IMR-90 (cell line): ENCODE measurements at regions not wholly inside any gene's neighbourhood (a gene's known extent, or its start where the extent isn't known, plus 50 kb on each side); places are given as distances from the start of the nearest gene placed in this dataset.

Experiments
- ATAC-seq: fragments of 200-7000 bp; cut with Tn5 transposase; 2 replicates; pipeline ENCODE4 v1.9.1; 2020; ENCODE audit warnings: low read depth, mild to moderate bottlenecking, moderate library complexity
- BruUV-seq: library from RNA; stranded (reverse); fragments of 400-500 nt; replicated peaks from 2 replicates; lab custom pipeline; 2021; lab: Mats Ljungman, UMichigan
- CTCF ChIA-PET: fragments of 300-600 bp; formaldehyde crosslinking; extraction: SDS; loops from one replicate; lab custom pipeline; 2021; ENCODE audit warnings: antibody characterized with exemption; lab: Yijun Ruan, JAX
- POLR2A ChIA-PET: fragments of 300-600 bp; sonication (Branson Sonifier 250); formaldehyde crosslinking; loops from one replicate; lab custom pipeline; 2022; ENCODE audit warnings: antibody characterized with exemption; ENCODE audit not compliant: unreplicated experiment; lab: Charles Lee
- DNase-seq: peaks from one replicate; pipeline ENCODE4 v3.0.0; 2013
- H2AFZ ChIP-seq: replicated peaks from 2 replicates; pipeline ENCODE3; 2013; ENCODE audit warnings: low read length, mild to moderate bottlenecking; ENCODE audit not compliant: poor library complexity
- H2AK5ac ChIP-seq: 2 replicates; pipeline ENCODE4 v1.6.1; 2013; ENCODE audit warnings: low read depth, low read length, inconsistent platforms
- H2AK9ac ChIP-seq: replicated peaks from 2 replicates; pipeline ENCODE3; 2013; ENCODE audit warnings: mild to moderate bottlenecking, low read depth, low read length, moderate library complexity; ENCODE audit not compliant: poor library complexity
- H2BK120ac ChIP-seq: 2 replicates; pipeline ENCODE4 v1.6.1; 2013; ENCODE audit warnings: low read depth, low read length, inconsistent platforms
- H2BK15ac ChIP-seq: 3 replicates; pipeline ENCODE4 v1.6.1; 2013; ENCODE audit warnings: low read depth, low read length, inconsistent platforms
- H2BK20ac ChIP-seq: 2 replicates; pipeline ENCODE4 v1.6.1; 2013; ENCODE audit warnings: low read depth, mild to moderate bottlenecking, inconsistent platforms, low read length, moderate library complexity
- H2BK5ac ChIP-seq: 2 replicates; pipeline ENCODE4 v1.6.1; 2013; ENCODE audit warnings: mild to moderate bottlenecking, low read depth, low read length, inconsistent platforms; ENCODE audit not compliant: poor library complexity, severe bottlenecking
- H3K14ac ChIP-seq: replicated peaks from 2 replicates; pipeline ENCODE4 v1.6.1; 2013; ENCODE audit warnings: low read depth, low read length, inconsistent platforms
- H3K18ac ChIP-seq: 2 replicates; pipeline ENCODE4 v1.6.1; 2013; ENCODE audit warnings: low read depth, low read length, control low read depth
- H3K23ac ChIP-seq: 2 replicates; pipeline ENCODE4 v1.6.1; 2013; ENCODE audit warnings: low read depth, low read length, inconsistent platforms
- H3K27ac ChIP-seq: 2 replicates; pipeline ENCODE4 v1.5.1; 2013; ENCODE audit warnings: mild to moderate bottlenecking, control low read depth, low read length; ENCODE audit not compliant: insufficient read depth
- H3K27me3 ChIP-seq: 2 replicates; pipeline ENCODE4 v1.6.1; 2013; ENCODE audit warnings: low read length; ENCODE audit not compliant: control insufficient read depth, insufficient read depth
- H3K36me3 ChIP-seq: 2 replicates; pipeline ENCODE4 v1.6.1; 2013; ENCODE audit warnings: low read length, mixed read lengths; ENCODE audit not compliant: control insufficient read depth, insufficient read depth
- H3K4ac ChIP-seq: 2 replicates; pipeline ENCODE4 v1.6.1; 2013; ENCODE audit warnings: low read depth, low read length, inconsistent platforms
- H3K4me1 ChIP-seq: 2 replicates; pipeline ENCODE4 v1.6.1; 2013; ENCODE audit warnings: low read length, mixed read lengths; ENCODE audit not compliant: control insufficient read depth, insufficient read depth
- H3K4me2 ChIP-seq: 2 replicates; pipeline ENCODE4 v1.6.1; 2013; ENCODE audit warnings: low read depth, mild to moderate bottlenecking, control low read depth, low read length, moderate library complexity
- H3K4me3 ChIP-seq: 2 replicates; pipeline ENCODE4 v1.5.1; 2013; ENCODE audit warnings: low read depth, mild to moderate bottlenecking, control low read depth, low read length, moderate library complexity; ENCODE audit not compliant: insufficient read depth
- H3K56ac ChIP-seq: 2 replicates; pipeline ENCODE4 v1.6.1; 2013; ENCODE audit warnings: low read length, inconsistent platforms; ENCODE audit not compliant: insufficient read depth; ENCODE audit errors: extremely low read depth
- H3K79me1 ChIP-seq, 2 experiments: 2 replicates each; pipeline ENCODE4 v1.6.1; 2013; ENCODE audit warnings: low read length in 2 of 2, inconsistent platforms in 1 of 2, low read depth in 1 of 2
- H3K9ac ChIP-seq: 2 replicates; pipeline ENCODE4 v1.6.1; 2013; ENCODE audit warnings: low read depth, low read length, control low read depth
- H3K9me1 ChIP-seq: 2 replicates; pipeline ENCODE4 v1.6.1; 2013; ENCODE audit warnings: low read length, inconsistent platforms; ENCODE audit not compliant: insufficient read depth
- H3K9me3 ChIP-seq: 2 replicates; pipeline ENCODE4 v1.6.1; 2013; ENCODE audit warnings: low read length; ENCODE audit not compliant: control insufficient read depth, insufficient read depth
- H4K20me1 ChIP-seq: 2 replicates; pipeline ENCODE4 v1.6.1; 2013; ENCODE audit warnings: low read length, inconsistent platforms; ENCODE audit not compliant: insufficient read depth
- H4K5ac ChIP-seq: 2 replicates; pipeline ENCODE4 v1.6.1; 2013; ENCODE audit warnings: mild to moderate bottlenecking, low read depth, low read length, control low read depth
- H4K8ac ChIP-seq, 2 experiments: 2 replicates each; pipeline ENCODE4 v1.6.1; 2013; ENCODE audit warnings: low read depth in 2 of 2, low read length in 2 of 2, control low read depth in 1 of 2, inconsistent platforms in 1 of 2
- H4K91ac ChIP-seq: 2 replicates; pipeline ENCODE4 v1.6.1; 2013; ENCODE audit warnings: low read depth, low read length, inconsistent platforms; ENCODE audit not compliant: insufficient read depth
- BHLHE40 ChIP-seq: fragments of 150-350 bp; IDR thresholded peaks from 2 replicates; pipeline ENCODE4 v1.6.1; 2016; ENCODE audit warnings: mild to moderate bottlenecking, low read depth, low read length
- CEBPB ChIP-seq: IDR thresholded peaks from 2 replicates; pipeline ENCODE4 v1.6.1; 2012; ENCODE audit warnings: low read depth, low read length, improper control_type of control experiment
- CHD1 ChIP-seq: IDR thresholded peaks from 2 replicates; pipeline ENCODE4 v1.6.1; 2012; ENCODE audit warnings: low read depth, low read length, improper control_type of control experiment
- FOS ChIP-seq: fragments of 150-350 bp; IDR thresholded peaks from 2 replicates; pipeline ENCODE4 v1.6.1; 2016; ENCODE audit warnings: low read depth, low read length
- MAFK ChIP-seq: IDR thresholded peaks from 2 replicates; pipeline ENCODE4 v1.6.1; 2012; ENCODE audit warnings: low read depth, low read length, improper control_type of control experiment
- MAZ ChIP-seq: IDR thresholded peaks from 2 replicates; pipeline ENCODE4 v1.6.1; 2012; ENCODE audit warnings: low read depth, mild to moderate bottlenecking, low read length, improper control_type of control experiment, moderate library complexity, borderline replicate concordance
- MXI1 ChIP-seq: IDR thresholded peaks from 2 replicates; pipeline ENCODE4 v1.6.1; 2012; ENCODE audit warnings: low read depth, mild to moderate bottlenecking, low read length, moderate library complexity, borderline replicate concordance
- NFE2L2 ChIP-seq: fragments of 150-350 bp; IDR thresholded peaks from 2 replicates; pipeline ENCODE4 v1.6.1; 2016; ENCODE audit warnings: low read depth, mild to moderate bottlenecking, low read length
- POLR2A ChIP-seq: IDR thresholded peaks from 2 replicates; pipeline ENCODE4 v1.6.1; 2012; ENCODE audit warnings: mild to moderate bottlenecking, low read depth, low read length
- RAD21 ChIP-seq: IDR thresholded peaks from 2 replicates; pipeline ENCODE4 v1.6.1; 2012; ENCODE audit warnings: low read length, improper control_type of control experiment
- RCOR1 ChIP-seq: IDR thresholded peaks from 2 replicates; pipeline ENCODE4 v1.6.1; 2012; ENCODE audit warnings: mild to moderate bottlenecking, low read length, improper control_type of control experiment; ENCODE audit not compliant: insufficient replicate concordance
- RFX5 ChIP-seq: IDR thresholded peaks from 2 replicates; pipeline ENCODE4 v1.8.0; 2012; ENCODE audit warnings: low read depth, mild to moderate bottlenecking, low read length, moderate library complexity
- SMC3 ChIP-seq: fragments of 150-350 bp; IDR thresholded peaks from 2 replicates; pipeline ENCODE4 v1.6.1; 2016; ENCODE audit warnings: low read depth, mild to moderate bottlenecking, antibody characterized with exemption, low read length, moderate library complexity
- WGBS, 2 experiments: methylation state at CpG; one replicate each; pipeline versions ENCODE4 v1.1.5 to v1.1.7; 2013; ENCODE audit warnings: missing lambda C conversion rate in 2 of 2; ENCODE audit not compliant: insufficient read length in 1 of 2; ENCODE audit errors: extremely low coverage in 2 of 2; 5-methylcytosine and 5-hydroxymethylcytosine counted together
- dilution Hi-C: fragments of 300-500 bp; cut with HindIII; formaldehyde crosslinking; loops from one replicate; pipeline ENCODE4 v1.14.3; 2018; ENCODE audit warnings: low sequenced_read_pairs; ENCODE audit not compliant: unreplicated experiment
- in situ Hi-C: fragments of 300-500 bp; cut with MboI; formaldehyde crosslinking; loops from 3 replicates; pipeline ENCODE4 v1.14.3; 2019; ENCODE audit warnings: low sequenced_read_pairs, inconsistent platforms, mixed read lengths
- intact Hi-C: fragments of 100-400 bp; cut with micrococcal nuclease; formaldehyde crosslinking; loops from 2 replicates; pipeline ENCODE4 v1.10.0; 2022
- TF ChIP-seq, protein P1 (sequence below): fragments of 150-350 bp; IDR thresholded peaks from 2 replicates; pipeline ENCODE4 v1.6.1; 2017; ENCODE audit warnings: mild to moderate bottlenecking, antibody characterized with exemption, low read length, low read depth
- TF ChIP-seq, protein P2 (sequence below): fragments of 150-350 bp; IDR thresholded peaks from 2 replicates; pipeline ENCODE4 v1.6.1; 2016; ENCODE audit warnings: low read depth, mild to moderate bottlenecking, low read length, moderate library complexity, borderline replicate concordance
- TF ChIP-seq, protein P3 (sequence below): conservative IDR thresholded peaks from 2 replicates; pipeline ENCODE4 v1.5.1; 2012; ENCODE audit warnings: mild to moderate bottlenecking, low read depth, low read length, improper control_type of control experiment

DNA sequence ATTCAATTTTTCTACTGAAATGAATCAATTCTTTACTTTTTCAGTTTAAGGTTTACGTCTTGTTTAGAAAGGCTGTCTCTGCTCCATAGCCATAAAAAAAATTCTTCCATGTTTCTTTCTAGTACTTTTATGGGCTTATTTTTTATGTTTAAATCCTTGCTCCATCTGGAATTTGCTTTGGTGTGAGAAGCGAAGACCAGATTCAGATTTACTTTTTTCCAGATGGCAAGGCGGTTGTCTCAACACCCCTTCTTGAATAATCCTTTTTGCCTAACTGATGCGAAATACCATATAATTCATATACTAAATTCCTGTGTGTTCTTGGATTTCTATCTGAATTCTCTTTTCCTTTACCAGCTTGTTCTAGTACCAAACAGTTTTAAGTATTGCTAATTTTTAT, 101.5 kb downstream of the C1orf94 start:
- Histone ChIP-seq H2AK5ac (no peak overlapping the region), H3K18ac (no peak overlapping the region), H3K27ac (no peak overlapping the region), H4K91ac (no peak overlapping the region), H4K5ac (no peak overlapping the region), H3K4me1 (no peaks in the 10 kb centered on the region), H3K9me3 (peaks cover 32% of the 10 kb centered on the region), H2AFZ (no peak overlapping the region), H2BK120ac (no peak overlapping the region), H3K14ac (no peak overlapping the region), H3K79me1 (no peaks in the 10 kb centered on the region), H4K8ac (no peak overlapping the region), H3K4me3 (no peak overlapping the region), H2BK15ac (no peak overlapping the region), H3K56ac (no peak overlapping the region), H2BK5ac (no peak overlapping the region), H3K4me2 (no peak overlapping the region), H3K36me3 (no peaks in the 10 kb centered on the region), H3K9me1 (no peaks in the 10 kb centered on the region), H3K9ac (no peak overlapping the region), H4K20me1 (no peaks in the 10 kb centered on the region), H2AK9ac (no peak overlapping the region), H2BK20ac (no peak overlapping the region), H3K4ac (no peak overlapping the region), H3K23ac (no peak overlapping the region), H3K27me3 (no peaks in the 10 kb centered on the region)
- ChIA-PET POLR2A (no interaction called here), CTCF (no interaction called here)
- in situ Hi-C loops = no loop called here
- intact Hi-C loops = no loop called here
- no CpG with 5 or more reads among the region's 4 CpGs for WGBS, 2 experiments
- dilution Hi-C loops = no loop called here
- DNase-seq (no peak), ATAC-seq (no peak)
- TF ChIP-seq MAZ (no peak), CEBPB (no peak), MAFK (no peak), SMC3 (no peak), NFE2L2 (no peak), RCOR1 (no peak), POLR2A (no peak), CHD1 (no peak), MXI1 (no peak), RFX5 (no peak), RAD21 (no peak), FOS (no peak), BHLHE40 (no peak)
- TF ChIP-seq, protein P1, sequence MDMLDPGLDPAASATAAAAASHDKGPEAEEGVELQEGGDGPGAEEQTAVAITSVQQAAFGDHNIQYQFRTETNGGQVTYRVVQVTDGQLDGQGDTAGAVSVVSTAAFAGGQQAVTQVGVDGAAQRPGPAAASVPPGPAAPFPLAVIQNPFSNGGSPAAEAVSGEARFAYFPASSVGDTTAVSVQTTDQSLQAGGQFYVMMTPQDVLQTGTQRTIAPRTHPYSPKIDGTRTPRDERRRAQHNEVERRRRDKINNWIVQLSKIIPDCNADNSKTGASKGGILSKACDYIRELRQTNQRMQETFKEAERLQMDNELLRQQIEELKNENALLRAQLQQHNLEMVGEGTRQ = no peak
- TF ChIP-seq, protein P2, sequence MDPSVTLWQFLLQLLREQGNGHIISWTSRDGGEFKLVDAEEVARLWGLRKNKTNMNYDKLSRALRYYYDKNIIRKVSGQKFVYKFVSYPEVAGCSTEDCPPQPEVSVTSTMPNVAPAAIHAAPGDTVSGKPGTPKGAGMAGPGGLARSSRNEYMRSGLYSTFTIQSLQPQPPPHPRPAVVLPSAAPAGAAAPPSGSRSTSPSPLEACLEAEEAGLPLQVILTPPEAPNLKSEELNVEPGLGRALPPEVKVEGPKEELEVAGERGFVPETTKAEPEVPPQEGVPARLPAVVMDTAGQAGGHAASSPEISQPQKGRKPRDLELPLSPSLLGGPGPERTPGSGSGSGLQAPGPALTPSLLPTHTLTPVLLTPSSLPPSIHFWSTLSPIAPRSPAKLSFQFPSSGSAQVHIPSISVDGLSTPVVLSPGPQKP = no peak
- TF ChIP-seq, protein P3, sequence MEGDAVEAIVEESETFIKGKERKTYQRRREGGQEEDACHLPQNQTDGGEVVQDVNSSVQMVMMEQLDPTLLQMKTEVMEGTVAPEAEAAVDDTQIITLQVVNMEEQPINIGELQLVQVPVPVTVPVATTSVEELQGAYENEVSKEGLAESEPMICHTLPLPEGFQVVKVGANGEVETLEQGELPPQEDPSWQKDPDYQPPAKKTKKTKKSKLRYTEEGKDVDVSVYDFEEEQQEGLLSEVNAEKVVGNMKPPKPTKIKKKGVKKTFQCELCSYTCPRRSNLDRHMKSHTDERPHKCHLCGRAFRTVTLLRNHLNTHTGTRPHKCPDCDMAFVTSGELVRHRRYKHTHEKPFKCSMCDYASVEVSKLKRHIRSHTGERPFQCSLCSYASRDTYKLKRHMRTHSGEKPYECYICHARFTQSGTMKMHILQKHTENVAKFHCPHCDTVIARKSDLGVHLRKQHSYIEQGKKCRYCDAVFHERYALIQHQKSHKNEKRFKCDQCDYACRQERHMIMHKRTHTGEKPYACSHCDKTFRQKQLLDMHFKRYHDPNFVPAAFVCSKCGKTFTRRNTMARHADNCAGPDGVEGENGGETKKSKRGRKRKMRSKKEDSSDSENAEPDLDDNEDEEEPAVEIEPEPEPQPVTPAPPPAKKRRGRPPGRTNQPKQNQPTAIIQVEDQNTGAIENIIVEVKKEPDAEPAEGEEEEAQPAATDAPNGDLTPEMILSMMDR = no peak
- BruUV-seq = no TSS peak
